Sigmoid colon (tissue), 6 donors: ENCODE measurements at regions not wholly inside any gene's neighbourhood (a gene's known extent, or its start where the extent isn't known, plus 50 kb on each side); places are given as distances from the start of the nearest gene placed in this dataset.

Source experiments
- DNase-seq: peaks from one replicate; pipeline ENCODE4 v3.0.0-alpha.2; 2019
- H3K27ac ChIP-seq, 4 donors: fragments of 200-600 bp; sonication (generic); one replicate each; pipeline ENCODE4 v1.5.1; 2016 to 2019; ENCODE audit warnings: mild to moderate bottlenecking in 1 of 4
- H3K27me3 ChIP-seq, 3 donors: fragments of 200-600 bp; sonication (generic); one replicate each; pipeline ENCODE4 v1.5.1; 2019; ENCODE audit warnings: mild to moderate bottlenecking in 1 of 3
- H3K36me3 ChIP-seq, 4 donors: fragments of 200-600 bp; sonication (generic); one replicate each; pipeline ENCODE4 v1.5.1; 2016 to 2019
- H3K4me1 ChIP-seq, 4 donors: fragments of 200-600 bp; sonication (generic); one replicate each; pipeline ENCODE4 v1.5.1; 2017 to 2019
- H3K4me3 ChIP-seq, 4 donors: fragments of 200-600 bp; sonication (generic); one replicate each; pipeline ENCODE4 v1.5.1; 2017 to 2019; ENCODE audit warnings: mild to moderate bottlenecking in 2 of 4, moderate library complexity in 1 of 4
- H3K9me3 ChIP-seq, 4 donors: fragments of 200-600 bp in 3 of 4; sonication (generic) in 3 of 4; one replicate each; pipeline versions ENCODE4 v1.5.1 to v1.6.1; 2013 to 2019
- CTCF ChIP-seq, 4 experiments: fragments of 450-650 bp in 3 of 4; fragments of 200-600 bp in 1 of 4; IDR thresholded peaks; one replicate each; pipeline ENCODE4 v1.5.1; 2016 to 2019; ENCODE audit warnings: antibody characterized with exemption in 4 of 4, mild to moderate bottlenecking in 3 of 4, moderate library complexity in 2 of 4
- EP300 ChIP-seq, 4 donors: sonication (generic); formaldehyde crosslinking; IDR thresholded peaks; one replicate each; pipeline ENCODE4 v1.6.1; 2017; ENCODE audit warnings: antibody characterized with exemption in 4 of 4
- POLR2A ChIP-seq, 2 donors: fragments of 450-650 bp; IDR thresholded peaks; one replicate each; pipeline ENCODE4 v1.6.1; 2016; ENCODE audit warnings: antibody characterized with exemption in 2 of 2, mild to moderate bottlenecking in 2 of 2, moderate library complexity in 2 of 2
- POLR2AphosphoS5 ChIP-seq, 4 donors: sonication (generic); formaldehyde crosslinking; IDR thresholded peaks; one replicate each; pipeline ENCODE4 v1.6.1; 2017; ENCODE audit warnings: antibody characterized with exemption in 4 of 4
- WGBS, 2 donors: extraction: QIAGEN DNeasy Blood & Tissue Kit; methylation state at CpG; one replicate each; pipeline ENCODE4 v1.1.7; 2013; 5-methylcytosine and 5-hydroxymethylcytosine counted together
- intact Hi-C: fragments of 100-400 bp; cut with DNase I; formaldehyde crosslinking; loops from one replicate; pipeline ENCODE4 v1.15.1; 2023
- donor health status: healthy with polysubstance abuse.
- donor health status: healthy.

- H3K27ac ChIP-seq = no peak overlapping the region
- TF ChIP-seq POLR2AphosphoS5 (IDR thresholded peaks at IDR 0.05) (no peak), EP300 (IDR thresholded peaks at IDR 0.05) (no peak), POLR2A (IDR thresholded peaks at IDR 0.05) (no peak), CTCF (IDR thresholded peaks at IDR 0.05) (no peak)
- H3K9me3 ChIP-seq = no peaks in the 10 kb centered on the region
- intact Hi-C loops = no loop called here
- H3K4me3 ChIP-seq = no peak overlapping the region
- no peaks in the 10 kb centered on the region for H3K36me3 ChIP-seq
- DNase-seq = peak; percentile 4
- H3K4me1 ChIP-seq = peaks cover 0 to 22% (median 22%) of the 10 kb centered on the region in 4 donors
- 98 to 99% methylated on average over 3 of the region's 3 CpGs for WGBS, 2 donors
- H3K27me3 ChIP-seq = no peaks in the 10 kb centered on the region
These were observed 206.0 kb downstream of the SEC14L1 start for GRCh38 chr17:77346765-77347164.

GRCh38 chr17:77347544-77347943, 206.8 kb downstream of the SEC14L1 start:
- no peak overlapping the region for H3K27ac ChIP-seq
- DNase-seq = no peak
- peaks cover 0 to 30% (median 24%) of the 10 kb centered on the region in 4 donors for H3K4me1 ChIP-seq
- H3K27me3 ChIP-seq = no peaks in the 10 kb centered on the region
- 94 to 96% methylated on average over 4 of the region's 4 CpGs for WGBS, 2 donors
- no peaks in the 10 kb centered on the region for H3K36me3 ChIP-seq
- no peak for TF ChIP-seq EP300 (IDR thresholded peaks at IDR 0.05)
- no peaks in the 10 kb centered on the region for H3K9me3 ChIP-seq
- H3K4me3 ChIP-seq = no peak overlapping the region
- intact Hi-C loops = no loop called here

GRCh38 chr17:77349976-77350830, 209.4 kb downstream of the SEC14L1 start:
- 39 to 54% methylated on average over 12 of the region's 12 CpGs for WGBS, 2 donors
- Histone ChIP-seq H3K27ac (peak overlapping the region; percentile 51 to 80 (median 74)), H3K36me3 (no peaks in the 10 kb centered on the region), H3K9me3 (no peaks in the 10 kb centered on the region), H3K27me3 (no peaks in the 10 kb centered on the region), H3K4me3 (no peak overlapping the region), H3K4me1 (peaks cover 0 to 42% (median 37%) of the 10 kb centered on the region in 4 donors)
- intact Hi-C loops = no loop called here
- DNase-seq = peak; percentile 64
- TF ChIP-seq POLR2AphosphoS5 (IDR thresholded peaks at IDR 0.05) (peak in 3 of 4 donors; percentile 16 to 54 (median 34)), EP300 (IDR thresholded peaks at IDR 0.05) (no peak), CTCF (IDR thresholded peaks at IDR 0.05) (no peak), POLR2A (IDR thresholded peaks at IDR 0.05) (no peak)

- DNase-seq = peak; percentile 62
- WGBS, 2 donors = 91 to 98% methylated on average over 10 of the region's 10 CpGs
- H3K36me3 ChIP-seq = no peaks in the 10 kb centered on the region
- TF ChIP-seq POLR2AphosphoS5 (IDR thresholded peaks at IDR 0.05) = no peak
- no peak for TF ChIP-seq CTCF (IDR thresholded peaks at IDR 0.05)
- no peak for TF ChIP-seq POLR2A (IDR thresholded peaks at IDR 0.05)
- TF ChIP-seq EP300 (IDR thresholded peaks at IDR 0.05) = no peak
- no peak overlapping the region for H3K4me3 ChIP-seq
- no peaks in the 10 kb centered on the region for H3K27me3 ChIP-seq
- peaks cover 0 to 56% (median 51%) of the 10 kb centered on the region in 4 donors for H3K4me1 ChIP-seq
- intact Hi-C loops = no loop called here
- no peaks in the 10 kb centered on the region for H3K9me3 ChIP-seq
- H3K27ac ChIP-seq = peak overlapping the region in 3 of 4 donors; percentile 69 to 80 (median 78)
These were observed 211.7 kb downstream of the SEC14L1 start for GRCh38 chr17:77352441-77352840.

GRCh38 chr17:77352996-77353395, 212.2 kb downstream of the SEC14L1 start:
- Histone ChIP-seq H3K27ac (peak overlapping the region in 3 of 4 donors; percentile 75 to 80 (median 78)), H3K4me1 (peaks cover 0 to 56% (median 51%) of the 10 kb centered on the region in 4 donors), H3K9me3 (no peaks in the 10 kb centered on the region), H3K36me3 (no peaks in the 10 kb centered on the region), H3K4me3 (no peak overlapping the region), H3K27me3 (no peaks in the 10 kb centered on the region)
- intact Hi-C loops = no loop called here
- 96 to 98% methylated on average over 6 of the region's 6 CpGs for WGBS, 2 donors
- DNase-seq = peak; percentile 27
- TF ChIP-seq POLR2A (IDR thresholded peaks at IDR 0.05) (no peak), EP300 (IDR thresholded peaks at IDR 0.05) (no peak), POLR2AphosphoS5 (IDR thresholded peaks at IDR 0.05) (no peak), CTCF (IDR thresholded peaks at IDR 0.05) (no peak)
